NCI-H2081 (cell line): ENCODE measurements at regions not wholly inside any gene's neighbourhood (a gene's known extent, or its start where the extent isn't known, plus 50 kb on each side); places are given as distances from the start of the nearest gene placed in this dataset.
A peak's percentile ranks its signal among the peaks of the same experiment; 100 is the strongest.

Source experiments
- DNase-seq, 2 experiments: peaks; one replicate each; lab custom pipeline; 2025; lab: John Stamatoyannopoulos, UW

DNA sequence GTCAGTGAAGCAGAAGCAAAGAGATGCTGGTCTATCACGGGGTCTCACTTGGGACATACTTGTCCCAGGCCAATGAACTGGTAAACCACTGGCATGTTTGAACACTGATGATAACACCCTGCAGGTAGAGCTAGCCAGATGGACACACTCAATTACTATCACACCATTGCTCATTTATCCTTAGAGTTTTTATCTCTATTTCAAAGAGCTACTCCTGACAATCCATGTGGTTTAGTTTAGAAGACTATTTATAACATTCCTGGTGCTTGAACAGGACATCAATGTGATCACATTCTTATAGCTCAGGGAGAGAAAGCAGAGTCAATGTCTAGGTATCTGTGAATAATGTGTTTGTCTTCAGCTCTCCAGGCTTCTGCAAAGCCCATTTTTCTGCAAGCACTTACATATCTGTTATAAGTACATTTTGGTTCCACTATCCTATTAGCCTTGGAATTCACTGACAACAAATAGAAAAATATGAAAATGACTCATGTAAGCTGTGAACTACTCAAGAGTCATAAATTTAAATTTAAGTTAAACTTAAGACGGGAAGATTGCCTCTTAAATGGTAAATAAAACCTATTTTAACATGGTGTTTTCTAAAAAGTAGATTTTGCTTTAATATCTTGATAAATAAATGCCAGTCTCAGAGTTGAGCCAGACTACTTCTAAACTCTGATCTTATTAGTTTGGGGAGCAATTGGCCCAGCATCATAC is 106.7 kb upstream of the MBL2 start:
- DNase-seq, result no peak

DNA sequence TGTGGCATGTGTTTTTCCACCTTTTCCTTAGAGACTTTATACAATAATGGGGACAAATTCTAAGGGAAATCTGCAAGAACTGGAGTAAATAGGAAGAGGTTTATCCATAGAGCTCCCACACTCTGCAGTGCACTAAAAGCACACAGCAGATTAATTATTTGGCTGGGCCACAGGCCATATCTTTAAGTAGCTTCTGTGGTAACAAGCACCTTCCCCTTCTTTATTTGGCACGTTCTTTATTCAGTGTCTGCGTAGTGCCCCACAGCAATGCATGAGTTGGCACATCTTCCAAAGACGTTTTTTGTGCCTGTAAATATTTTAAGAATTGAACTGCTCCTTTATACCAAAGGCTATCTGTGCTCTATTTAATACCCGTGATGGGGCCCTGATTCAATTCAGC is 104.9 kb upstream of the MBL2 start:
- DNase-seq, result peak in 1 of 2 experiments; percentile 0

DNA sequence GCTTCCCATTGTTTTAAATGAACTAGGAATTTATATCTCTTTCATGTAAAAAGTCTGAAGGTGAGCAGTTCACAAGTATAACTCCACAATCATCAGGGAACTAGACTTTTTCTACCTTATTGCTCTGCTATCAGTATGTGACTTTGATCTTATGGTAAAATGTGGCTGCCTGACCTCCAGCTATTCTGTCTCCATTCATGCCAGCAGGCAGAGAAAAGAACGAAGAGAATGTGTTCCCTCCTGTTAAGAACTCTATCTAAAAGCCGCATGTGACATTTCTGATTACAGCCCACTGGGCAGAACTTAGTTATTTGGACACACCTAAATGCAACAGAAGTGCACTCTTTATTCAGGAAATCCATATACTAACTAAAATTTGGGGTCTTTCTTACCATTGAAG is 102.8 kb upstream of the MBL2 start:
- no peak for DNase-seq

DNA sequence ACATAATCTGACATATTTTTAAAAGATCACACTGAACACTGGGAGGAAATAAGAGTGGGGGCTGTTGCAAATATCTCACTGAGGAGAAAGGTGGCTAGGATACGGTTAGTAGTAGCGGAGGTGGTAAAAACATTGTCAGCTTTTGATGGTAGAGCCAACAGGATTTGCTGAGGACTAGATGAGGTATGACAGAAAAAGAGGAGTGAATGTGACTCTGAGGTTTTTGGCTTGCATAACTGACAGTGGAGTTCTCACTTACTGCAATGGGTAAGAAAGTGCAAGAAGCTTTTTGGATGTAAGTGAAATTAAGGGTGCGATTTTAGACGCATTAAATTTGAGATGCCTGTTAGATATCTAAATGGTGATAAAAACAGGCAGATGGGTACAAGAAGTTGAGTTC is 102.0 kb upstream of the MBL2 start:
- DNase-seq, result no peak

DNA sequence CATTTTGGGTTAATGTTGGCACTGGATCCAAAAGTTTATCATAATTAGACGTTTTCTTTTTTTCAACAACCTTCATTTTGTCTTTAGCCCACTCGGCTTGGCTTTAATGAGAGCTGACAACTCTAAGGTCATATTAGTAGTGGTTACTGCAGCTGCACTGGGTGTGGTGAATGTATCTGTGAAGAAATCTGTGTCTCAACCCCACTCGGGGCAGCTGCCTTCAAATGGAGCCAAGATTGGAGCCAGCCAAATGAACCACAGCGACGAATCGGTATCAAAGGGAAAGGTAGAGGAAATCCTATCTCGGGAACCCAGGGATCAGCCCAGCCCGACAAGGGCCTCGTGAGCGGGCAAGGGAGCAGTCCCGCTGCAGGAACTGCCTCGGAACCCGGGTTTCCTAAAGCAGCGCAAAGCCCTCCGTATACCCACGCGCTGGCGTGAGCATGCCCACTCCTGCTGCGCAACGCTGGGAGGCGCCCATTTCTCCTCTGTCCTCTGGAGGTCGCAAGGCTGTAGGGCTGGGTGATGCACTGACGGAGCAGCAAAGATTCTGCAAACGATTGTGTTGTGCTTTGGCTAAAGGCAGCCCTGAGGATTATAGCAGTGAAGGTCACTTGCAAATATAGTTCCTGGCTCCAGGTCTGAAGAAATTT is 98.7 kb upstream of the MBL2 start:
- DNase-seq, result no peak

DNA sequence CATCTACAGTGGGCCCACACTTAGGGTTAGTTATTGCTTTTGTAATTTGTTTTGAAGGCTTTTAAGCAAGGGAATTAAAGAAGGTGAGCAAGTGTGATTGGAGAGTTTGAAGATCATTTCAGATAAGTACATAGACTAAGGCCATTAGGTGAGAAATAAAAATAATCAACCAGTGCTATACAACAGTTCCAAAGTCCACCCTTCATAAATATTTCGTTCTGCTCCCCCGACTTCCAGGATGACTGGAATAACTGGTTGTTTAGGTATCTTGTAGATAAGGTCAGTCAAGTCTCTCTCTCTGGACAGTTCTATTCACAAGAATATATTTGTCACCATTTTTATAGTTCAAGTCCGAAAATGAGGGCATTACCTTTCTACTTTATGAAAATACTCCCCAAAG is 98.0 kb upstream of the MBL2 start:
- DNase-seq, result no peak

DNA sequence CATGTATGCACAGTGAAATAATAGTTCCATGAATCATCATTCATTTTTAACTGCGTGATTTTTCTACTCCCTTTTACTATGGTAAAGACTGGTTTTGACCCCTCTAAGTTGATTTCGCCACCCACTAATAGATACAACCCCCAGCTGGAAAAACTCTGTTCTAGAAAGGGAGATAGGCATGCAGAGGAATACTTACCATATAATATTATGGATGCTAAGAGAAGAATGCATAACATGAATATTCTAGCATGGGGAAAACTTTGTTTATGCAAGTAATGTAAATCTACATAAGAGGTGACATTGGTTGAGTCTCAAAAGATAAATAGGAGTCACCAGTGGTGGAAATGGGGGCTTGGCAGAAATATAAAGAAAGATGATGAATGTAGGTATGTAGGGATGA is 97.3 kb upstream of the MBL2 start:
- DNase-seq, result no peak

DNA sequence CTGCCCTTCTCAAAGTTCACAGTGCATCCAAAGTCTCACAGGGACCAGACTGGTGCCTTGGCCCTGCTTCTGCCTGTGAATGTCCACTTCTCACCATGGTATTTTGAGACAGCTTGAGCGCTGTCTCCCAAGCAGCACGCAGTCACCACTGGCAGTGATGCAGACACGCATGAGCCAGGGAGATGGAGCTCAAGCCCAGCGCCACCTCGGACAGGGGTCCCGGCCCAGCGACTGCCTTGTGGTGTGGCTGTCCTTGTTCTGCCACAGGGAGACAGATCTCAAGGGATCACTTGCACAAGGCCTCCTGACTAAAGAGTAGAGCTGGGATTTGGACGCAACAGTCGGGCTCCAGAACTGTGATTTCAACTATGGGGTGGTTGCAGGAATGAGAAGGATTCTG is 92.6 kb upstream of the MBL2 start:
- DNase-seq, result no peak

DNA sequence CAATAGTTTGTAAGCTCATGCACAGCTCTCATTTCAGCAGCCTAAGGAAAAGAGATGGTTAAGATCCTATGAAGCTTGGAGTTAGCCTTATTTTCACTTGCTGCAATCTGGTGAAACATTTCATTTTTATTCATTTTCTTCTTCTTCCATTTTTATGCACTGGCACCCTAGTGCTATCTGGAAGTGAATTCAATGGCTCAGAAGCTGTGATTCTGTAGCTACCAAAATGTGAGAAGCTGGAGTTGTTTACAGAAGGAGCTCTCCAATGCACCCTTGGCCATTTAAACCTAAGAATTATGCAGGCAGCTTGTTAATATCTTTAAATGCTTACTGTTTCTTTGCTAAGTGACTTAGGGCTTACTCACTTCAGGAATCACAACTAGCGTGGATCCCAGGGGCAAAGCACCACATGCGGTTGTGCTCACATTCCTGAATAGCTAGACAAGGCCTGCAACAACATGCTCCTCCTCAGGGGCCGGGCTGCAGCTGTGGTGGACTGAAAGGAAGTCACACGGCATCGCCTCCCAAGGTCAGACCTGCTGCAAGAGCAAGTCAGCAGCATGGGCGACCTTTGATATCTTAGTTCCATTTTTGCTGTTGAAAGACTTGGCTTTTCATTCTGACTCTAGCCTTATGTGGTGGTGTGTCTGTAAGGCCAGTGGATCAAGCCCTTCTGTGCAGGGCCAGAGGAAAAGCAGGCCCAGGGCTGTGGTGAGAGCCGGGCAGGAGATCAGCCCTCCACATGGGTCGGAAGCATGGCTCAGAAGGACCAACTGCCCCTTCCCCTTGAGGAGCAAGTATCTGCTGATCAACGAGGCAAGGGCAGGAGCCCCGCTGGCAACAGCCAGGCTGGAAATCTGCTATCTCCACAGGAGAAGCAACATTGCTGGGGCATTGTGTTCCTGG is 91.9 kb upstream of the MBL2 start:
- no peak for DNase-seq

DNA sequence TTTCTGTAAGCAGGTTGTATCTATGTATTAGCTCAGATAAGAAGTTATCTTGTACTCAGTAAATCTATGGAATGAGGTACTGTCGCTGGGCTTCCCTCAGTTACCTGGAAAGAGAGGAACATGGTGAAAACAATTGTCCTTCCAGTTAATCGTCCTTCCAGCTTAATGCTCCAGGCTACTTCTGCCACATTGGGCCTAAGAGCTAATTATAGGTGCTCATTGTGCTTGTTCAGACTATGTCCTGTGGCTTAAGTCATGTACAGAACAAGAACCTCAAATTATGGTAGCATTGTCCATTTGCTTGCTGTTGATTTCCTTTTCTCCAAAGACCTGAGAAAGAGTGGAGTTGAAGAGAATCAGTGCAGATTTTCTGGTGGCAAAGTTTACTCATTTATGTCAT is 86.1 kb upstream of the MBL2 start:
- DNase-seq, result no peak

DNA sequence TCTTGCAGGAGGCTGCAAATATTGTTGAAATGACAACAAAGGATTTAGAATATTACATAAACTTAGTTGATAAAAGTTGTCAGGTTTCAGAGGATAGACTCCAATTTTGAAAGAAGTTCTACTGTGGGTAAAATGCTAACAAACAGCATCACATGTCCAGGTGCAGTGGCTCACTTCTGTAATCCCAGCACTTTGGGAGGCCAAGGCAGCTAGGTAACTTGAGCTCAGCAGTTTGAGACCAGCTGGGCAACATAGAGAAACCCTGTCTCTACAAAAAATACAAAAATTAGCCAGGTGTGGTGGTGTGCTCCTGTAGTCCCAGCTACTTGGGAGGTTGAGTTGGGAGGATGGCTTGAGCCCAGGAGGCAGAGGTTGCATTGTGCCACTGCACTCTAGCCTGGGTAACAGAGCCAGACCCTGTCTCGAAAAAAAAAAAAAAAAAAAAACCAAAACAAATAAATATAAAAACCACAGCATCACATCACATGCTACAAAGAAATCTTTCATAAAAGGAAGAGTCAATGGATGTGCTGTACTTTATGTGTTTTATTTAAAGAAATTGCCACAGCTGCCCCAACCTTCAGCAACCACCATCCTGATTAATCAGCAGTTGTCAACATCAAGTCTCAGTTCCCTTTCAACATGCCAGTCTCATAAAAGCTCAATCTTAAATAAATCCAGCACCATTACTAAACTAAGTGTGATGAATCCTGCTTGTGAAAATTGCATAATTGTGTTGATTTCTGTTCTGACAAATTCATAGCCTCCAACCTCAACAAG is 83.2 kb upstream of the MBL2 start:
- no peak for DNase-seq

DNA sequence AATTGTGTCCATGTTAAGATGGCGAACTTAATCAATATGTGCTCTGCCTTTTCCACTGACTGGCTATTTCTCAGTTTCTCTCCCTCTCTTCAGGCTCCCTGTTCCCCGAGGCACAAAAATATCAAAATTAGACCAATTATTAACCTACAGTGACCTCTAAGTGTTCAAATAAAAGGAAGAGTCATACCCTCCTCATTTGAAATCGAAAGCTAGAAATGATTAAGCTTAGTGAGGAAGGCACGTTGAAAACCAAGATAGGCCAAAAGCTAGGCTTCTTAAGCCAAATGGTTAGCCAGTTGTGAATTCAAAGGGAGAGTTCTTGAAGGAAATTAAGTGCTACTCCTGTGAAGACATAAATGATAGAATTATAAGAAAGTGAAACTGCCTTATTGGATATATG is 81.1 kb upstream of the MBL2 start:
- DNase-seq, result no peak

DNA sequence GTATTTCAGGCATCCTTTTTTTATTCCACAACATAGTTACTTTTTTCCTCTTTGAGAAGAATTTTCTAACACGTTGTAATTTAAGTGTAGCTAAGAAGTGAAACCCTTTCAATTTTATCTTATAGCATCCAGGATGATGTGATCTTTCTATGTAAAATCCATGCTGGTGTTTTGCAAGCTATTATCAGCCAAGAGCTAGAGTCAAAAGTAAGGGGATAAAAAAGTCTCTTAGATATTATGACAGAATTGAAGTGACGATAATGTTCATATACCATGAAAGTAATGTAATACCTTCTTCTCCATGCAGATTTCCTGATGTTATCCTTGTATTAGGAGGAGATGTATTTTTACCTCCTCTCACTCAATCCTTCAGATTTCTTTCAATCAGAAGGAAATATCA is 64.2 kb upstream of the MBL2 start:
- DNase-seq, result no peak
